Spleen (tissue), 7 donors: ENCODE measurements at regions not wholly inside any gene's neighbourhood (a gene's known extent, or its start where the extent isn't known, plus 50 kb on each side); places are given as distances from the start of the nearest gene placed in this dataset.

Experiments used
- CTCF ChIP-seq, 11 experiments: fragments of 200-600 bp in 7 of 11; fragments of 450-650 bp in 4 of 11; sonication (generic) in 4 of 11; IDR thresholded peaks in 8 of 11; conservative IDR thresholded peaks in 3 of 11; 1 replicate in 7 of 11; 2 replicates in 4 of 11; pipeline versions ENCODE4 v1.4.0 to v1.8.0; 2016 to 2021; ENCODE audit warnings: antibody characterized with exemption in 11 of 11, inconsistent platforms in 4 of 11, mild to moderate bottlenecking in 1 of 11
- POLR2A ChIP-seq, 3 donors: fragments of 450-650 bp; IDR thresholded peaks; one replicate each; pipeline ENCODE4 v1.5.1; 2017; ENCODE audit warnings: antibody characterized with exemption in 3 of 3, mild to moderate bottlenecking in 1 of 3
- POLR2AphosphoS5 ChIP-seq, 3 donors: sonication (generic); formaldehyde crosslinking; IDR thresholded peaks; one replicate each; pipeline ENCODE4 v1.5.1; 2017; ENCODE audit warnings: antibody characterized with exemption in 3 of 3
- donor health status: DM: no; HTN: no; CAD: no; lungs with moderate emphysema.
- donor health status: DM: no; HTN: no; CAD: no.
- donor health status: DM: no; HTN: no; CAD: no.

DNA sequence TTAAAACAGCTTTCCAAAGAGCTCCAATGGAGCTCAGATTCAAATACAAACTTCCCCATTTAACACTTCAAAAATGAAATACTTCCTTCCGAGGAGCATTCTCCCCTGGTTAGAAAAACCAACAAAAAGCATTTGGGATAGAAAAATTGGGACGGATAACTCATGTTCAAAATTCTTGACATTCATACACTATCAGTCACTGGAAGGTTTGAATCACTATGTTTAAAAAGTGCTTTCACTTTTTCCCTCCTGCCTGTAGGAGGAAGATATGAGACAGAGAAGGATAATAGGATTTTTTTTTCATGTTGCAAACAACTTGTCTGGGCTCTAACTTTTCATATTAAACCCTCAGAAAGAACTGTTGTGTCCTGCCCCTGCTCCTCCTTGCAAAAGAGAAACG lies 412.0 kb downstream of the ACTL7B start:
- no peak for TF ChIP-seq CTCF (IDR thresholded peaks at IDR 0.05 in 8 of 11, conservative IDR thresholded peaks at IDR 0.05 in 3 of 11)
- TF ChIP-seq POLR2AphosphoS5 (IDR thresholded peaks at IDR 0.05): no peak
- no peak for TF ChIP-seq POLR2A (IDR thresholded peaks at IDR 0.05)
